A204.1 (cell line): ENCODE measurements at regions not wholly inside any gene's neighbourhood (a gene's known extent, or its start where the extent isn't known, plus 50 kb on each side); places are given as distances from the start of the nearest gene placed in this dataset.

Experiments used
- FAIRE-seq: peaks from 2 replicates; lab custom pipeline; 2012; peaks lifted over from hg19 to GRCh38; lab: Jason Lieb, UNC

DNA sequence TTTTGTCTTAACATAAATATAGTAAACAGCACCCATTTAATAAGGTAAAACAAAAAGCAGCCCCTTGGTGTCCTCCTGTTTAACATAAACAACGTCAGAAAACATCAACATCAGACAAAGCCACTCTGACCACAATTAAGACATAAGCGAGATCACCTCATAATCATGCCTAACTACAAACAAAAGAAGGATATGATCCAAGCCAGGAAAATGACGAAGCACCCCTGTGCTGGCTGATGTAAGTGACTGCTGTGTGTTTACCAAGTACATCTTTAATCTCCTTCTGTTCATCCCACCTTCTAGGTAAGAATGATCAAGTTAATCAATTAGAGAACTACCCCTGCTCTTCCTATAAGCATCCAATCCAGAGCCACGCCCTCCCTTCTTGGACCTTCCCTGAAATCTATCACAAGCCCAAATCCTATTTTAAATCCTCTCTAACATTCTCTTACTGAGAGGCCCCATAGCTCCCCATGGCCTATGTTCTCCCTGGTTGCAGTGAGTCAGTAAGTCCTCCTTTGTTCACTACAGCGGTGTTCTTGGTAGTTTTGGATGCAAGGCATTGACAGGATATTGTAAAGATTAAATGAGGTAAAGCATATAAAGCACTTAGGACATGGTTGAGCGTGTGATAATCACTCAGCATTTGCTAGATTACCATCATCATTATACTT, 424.2 kb downstream of the TSN start:
- FAIRE-seq, result no peak

DNA sequence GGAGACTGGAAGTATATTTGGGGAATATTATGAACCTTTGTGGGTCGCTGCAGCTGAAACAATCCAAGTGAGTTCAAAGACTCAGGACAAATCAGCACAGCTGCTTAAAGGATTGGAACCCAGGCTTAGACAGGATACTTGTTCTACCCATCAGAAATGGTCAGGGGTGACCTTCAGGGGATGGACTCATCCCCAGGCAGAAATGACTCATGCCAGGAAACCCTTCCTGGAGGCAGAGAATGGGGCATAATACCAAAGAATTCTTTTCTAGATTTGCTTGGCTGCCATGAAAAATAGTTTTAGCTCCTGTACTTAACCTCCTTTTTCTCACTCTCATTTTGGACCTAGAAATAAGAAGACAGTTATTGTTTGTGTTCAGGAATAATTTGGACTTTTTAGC, 425.5 kb downstream of the TSN start:
- FAIRE-seq, result no peak

DNA sequence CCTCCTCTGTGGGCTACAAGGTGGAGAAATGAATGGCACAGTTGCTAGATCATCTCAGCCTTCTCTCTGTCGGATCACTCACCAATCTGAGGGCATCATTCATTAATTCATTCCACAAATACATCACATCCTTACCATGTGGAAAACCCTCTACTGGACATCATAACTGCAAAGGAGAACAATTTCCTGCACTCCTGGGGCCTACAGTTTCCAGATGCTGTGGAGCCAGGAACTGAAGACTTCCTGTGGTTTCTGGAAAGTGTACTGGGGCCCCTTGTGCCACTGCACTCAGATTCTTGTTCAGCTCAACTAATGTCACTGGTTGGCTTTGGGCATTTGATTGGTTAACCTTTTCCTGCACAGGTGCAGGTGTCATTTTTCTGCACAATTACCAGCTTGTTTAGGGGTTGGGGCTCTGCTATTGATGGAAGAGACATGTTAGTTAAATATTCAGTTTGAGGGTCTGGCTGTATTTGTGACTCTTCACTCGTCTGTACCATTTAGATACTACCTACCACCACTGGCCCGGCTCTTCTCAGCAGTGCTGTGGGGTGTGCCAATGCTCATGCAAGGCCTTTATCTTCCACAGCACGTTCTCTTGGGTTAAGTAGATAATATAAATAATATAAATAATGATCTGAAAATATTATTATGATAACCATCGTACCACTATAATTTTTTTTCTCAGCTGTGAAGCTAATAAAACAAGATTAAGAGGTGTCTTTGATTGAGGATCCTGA, 427.3 kb downstream of the TSN start:
- no peak for FAIRE-seq

DNA sequence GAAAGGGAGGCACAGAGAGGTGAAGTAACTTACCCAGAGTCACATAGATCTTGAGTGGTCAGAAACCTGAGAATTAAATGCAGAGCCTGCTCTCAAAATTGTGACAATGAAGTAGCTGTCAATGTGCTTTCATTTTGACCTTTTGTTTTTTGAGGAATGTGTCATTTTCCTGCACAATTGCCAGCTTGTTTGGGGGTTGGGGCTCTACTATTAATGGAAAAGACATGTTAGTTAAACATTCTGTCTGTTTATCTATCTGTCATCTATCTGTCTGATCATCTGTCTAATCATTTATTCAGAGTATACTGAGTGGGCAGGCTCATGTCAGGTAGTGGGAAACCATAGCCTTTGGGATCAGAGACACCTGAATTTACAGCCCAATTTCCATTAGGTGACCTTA, 428.4 kb downstream of the TSN start:
- FAIRE-seq, result no peak

DNA sequence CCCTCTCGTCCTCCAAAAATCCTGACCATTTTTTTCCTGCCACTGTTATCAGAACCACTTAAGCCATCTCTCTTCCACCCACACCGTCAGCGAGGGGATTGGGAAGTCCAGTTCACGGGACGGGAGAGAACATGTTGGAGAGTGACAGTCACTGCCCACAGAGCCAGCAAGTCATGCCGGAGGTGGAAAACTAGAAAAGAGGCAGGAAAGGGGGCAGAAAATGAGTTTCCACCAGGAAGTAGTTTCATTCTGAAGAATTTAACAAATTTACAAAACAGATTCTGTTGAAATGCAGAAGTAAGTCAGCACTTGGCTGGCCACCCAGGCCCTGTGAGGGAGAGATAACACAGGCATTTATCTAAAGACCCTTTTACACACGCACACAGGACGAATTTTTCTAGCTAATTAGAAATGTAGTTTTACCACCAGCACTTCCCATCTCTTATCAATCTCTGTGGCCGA, 431.3 kb downstream of the TSN start:
- FAIRE-seq, result no peak

DNA sequence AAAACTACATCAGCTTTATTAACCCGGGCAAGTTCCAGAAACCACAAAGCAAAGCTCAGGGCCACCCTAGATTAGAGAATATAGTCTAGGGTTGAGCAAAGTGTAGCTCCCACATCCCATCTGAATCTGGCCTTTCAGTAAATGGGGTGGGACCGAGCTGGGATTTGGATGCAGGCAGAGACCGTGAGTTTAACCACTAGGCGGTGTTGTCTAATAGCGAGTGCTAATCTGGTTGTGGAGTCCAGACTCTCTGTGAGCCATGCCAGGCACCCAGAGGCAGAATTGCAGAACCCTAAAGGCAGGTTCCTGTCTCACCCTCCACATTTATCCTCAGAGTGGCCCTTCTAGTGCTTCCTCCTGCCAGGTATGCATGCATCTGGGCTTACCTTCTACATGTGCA, 435.9 kb downstream of the TSN start:
- no peak for FAIRE-seq

DNA sequence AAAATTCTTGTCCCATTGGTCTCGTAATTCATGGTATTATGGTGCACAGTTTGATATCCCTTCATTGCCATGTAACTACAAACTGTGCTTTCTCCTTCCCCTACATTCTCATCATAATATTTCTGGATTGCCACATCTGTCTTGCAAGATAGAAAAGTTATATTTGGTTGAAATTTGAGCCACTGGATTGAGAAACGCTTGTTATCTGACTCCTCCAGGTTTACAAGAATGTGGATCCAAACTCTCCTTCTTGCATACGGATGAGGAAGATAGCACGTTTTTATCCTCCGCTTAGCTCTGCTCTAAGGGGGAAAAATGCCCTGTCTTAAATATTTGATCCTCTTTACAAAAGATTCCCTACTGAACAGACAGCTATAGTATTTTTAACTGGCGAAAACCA, 438.2 kb downstream of the TSN start:
- FAIRE-seq, result no peak

DNA sequence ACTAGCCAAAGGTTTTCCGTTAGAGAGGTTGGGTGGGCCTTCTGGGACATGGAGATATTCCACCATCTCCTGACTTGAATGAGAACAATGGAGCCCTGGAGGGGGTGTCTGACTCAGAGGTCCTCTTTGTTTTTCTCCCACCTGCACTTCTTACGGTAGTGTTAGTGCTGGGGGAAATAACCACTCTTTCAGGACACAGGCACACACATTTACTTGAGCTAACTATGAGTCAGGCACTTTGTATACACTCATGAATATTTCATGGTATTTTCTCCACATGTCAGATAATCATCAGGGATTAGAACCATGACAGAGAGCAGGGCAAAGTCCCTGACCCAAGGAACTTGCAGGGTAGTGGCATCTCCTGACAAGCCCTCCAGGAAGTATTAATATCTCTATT, 439.1 kb downstream of the TSN start:
- FAIRE-seq, result no peak

DNA sequence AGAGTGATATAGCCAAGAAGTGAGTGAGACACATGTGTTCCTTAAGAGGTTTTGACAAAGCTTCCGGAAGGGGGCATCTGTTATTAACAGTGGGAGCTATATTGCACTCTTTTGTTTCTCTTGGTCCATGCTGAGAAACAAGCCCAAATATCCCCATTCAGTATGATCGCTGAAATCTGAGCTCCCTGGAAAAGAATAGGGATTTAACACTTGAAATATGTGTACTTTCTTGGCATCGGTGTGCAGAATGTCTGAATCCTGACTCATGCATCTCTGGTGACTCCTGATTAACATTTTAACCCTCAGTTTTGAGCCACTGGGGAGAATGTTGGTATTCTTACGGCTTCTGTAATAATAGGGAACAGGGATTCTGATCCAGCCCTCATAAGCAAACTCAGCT, 448.1 kb downstream of the TSN start:
- FAIRE-seq, result no peak

DNA sequence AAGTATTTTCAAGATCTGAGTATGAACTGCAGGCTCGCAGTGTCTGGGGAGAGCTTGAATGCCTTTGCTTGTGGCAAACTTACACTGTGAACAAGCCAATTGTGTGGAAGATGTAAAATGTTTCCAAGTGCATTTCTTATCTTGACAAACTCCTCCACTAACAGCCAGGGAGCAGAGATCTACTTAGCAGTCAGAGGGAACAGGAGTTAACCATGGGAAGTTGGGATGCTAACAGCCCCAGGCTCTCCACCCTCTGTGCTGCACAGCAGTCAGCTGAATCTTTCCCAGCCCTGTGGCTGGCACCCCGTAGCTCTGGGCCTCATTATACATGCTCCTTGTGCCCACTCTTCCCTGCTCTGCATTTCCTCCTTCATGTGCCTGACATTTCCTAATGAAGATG, 450.2 kb downstream of the TSN start:
- FAIRE-seq, result no peak

DNA sequence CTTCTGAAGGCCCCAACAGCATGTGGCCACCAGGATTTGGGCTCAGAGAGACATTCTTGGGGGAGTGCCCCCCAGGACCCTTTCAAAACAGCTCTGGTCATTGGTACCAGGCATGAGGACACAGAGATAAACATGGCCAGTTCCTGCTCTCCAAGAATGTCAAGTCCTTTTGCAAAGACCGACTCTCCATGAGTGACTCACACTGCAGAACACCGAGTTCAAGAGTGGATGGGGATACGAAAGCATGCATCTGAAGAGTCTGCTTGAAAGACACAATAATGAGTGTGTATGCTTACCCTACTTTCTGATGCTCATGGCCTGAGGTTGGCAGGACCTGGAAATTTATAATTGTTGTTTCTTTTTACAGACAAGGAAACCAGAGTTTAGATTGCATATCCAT, 450.6 kb downstream of the TSN start:
- FAIRE-seq, result no peak

DNA sequence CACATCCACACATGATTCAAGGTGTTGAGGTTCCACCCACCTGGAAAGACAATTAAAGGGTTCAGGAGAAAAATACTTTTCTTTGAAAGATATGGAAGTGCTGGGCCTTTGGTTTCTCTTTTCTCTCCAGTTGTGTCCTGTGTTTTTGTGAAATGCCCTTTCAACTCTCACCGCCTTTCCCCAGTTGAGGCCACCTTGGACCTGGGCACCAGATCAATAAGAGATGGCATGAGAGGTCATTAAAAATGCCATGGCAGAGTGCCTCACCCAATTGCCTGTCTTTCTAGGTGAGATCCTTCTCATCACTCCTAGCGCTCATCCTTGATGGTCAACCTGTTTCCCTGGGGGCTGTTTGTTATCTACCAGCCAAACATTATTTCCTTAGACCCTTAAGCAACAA, 453.9 kb downstream of the TSN start:
- FAIRE-seq, result no peak

DNA sequence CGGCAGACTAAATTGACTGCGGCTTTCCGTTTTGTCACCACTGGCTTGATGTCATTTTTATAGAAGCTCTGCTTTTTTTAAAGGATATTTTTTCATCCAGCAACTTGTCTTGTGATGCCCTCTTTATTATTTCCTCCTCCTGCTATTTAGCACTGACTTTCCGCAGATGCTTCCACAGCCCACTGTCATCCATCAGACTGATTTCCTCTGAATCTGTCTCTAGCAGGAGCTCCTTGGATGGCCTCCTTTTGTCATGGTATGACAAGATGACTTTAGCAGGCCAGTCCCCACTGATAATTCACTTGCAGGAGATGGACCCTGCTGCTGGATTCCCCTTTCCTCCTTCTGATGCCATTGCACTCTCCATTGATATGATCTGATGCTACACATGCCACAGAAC, 454.6 kb downstream of the TSN start:
- FAIRE-seq, result no peak

DNA sequence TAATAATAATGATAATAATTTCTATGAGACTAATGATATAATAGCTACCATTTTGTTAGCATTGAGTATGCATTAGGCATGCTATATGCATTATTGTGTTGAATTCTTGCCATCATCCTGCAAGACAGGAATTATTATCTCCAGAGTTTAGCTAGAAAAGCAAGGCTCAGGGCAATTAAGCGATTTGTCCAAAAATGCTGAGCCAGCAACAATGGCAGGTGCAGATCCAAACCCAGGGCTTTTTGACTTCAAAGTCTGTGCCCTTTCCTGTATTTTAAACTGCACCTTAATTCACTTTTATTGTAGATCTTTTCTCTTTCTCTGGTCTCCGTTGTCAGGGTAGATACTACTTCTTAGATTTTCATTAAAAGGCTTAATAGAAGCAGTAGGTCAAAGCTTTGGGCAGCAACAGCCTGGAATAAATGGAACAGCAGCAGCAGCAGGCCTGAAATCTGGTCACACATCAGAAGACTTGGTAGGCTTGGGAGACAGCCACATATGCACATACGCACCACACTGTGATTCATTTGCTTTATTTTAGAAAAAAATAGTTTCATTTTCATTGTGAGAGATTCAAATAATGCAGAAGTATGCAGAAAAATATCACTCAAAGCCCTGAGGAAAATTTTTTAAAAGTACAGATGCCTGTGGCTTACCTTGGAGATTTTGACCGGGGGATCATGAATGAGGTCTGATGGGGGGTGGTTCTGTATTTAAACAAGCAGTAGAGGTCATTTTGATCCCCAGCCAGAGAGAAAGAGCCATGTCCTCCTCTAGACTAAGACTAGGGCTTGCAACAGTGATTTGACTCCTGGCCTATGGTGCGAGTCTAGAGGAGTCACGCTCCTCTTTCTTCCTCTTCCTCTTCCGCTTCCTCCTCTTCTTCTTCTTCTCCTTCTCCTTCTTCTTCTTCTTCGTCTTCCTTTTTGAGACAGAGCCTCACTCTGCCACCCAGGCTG, 455.7 kb downstream of the TSN start:
- FAIRE-seq, result no peak

DNA sequence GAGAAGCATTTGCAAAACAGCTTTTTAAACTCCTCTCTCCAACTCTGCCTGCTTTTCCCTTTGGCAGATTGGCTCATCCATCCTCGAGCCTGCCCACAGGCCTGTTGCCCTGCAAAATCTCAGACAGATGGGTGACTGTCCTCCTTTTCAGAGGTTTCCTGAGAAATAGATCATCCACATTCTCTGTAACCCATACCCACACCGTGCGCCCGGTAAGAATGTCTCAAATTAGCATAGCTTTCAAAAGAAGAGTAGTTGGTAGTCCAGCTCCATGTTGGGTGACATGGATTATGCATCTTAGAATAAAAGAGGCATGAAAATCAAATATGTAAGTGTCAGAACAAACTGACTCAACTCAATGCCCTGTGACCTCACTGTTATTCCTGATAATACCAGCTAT, 457.9 kb downstream of the TSN start:
- FAIRE-seq, result no peak

DNA sequence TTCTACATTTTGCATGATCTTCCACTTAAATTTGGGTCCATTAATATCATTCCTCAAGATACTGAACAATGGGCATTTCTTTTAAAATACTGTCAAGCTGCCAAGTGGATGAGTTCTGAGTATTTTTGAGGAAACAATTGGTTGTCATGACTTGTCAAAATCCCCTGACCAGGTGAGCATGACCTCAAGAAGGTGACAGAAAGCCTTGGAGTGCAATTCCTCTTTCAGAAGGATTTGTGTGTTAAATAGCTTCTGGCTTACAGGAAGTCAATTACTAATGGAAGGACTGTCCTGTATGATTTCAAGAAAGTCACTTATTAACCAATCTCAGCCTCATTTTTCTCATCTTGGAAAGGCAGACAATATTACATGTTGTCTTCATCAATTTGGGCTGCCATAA, 460.6 kb downstream of the TSN start:
- no peak for FAIRE-seq

DNA sequence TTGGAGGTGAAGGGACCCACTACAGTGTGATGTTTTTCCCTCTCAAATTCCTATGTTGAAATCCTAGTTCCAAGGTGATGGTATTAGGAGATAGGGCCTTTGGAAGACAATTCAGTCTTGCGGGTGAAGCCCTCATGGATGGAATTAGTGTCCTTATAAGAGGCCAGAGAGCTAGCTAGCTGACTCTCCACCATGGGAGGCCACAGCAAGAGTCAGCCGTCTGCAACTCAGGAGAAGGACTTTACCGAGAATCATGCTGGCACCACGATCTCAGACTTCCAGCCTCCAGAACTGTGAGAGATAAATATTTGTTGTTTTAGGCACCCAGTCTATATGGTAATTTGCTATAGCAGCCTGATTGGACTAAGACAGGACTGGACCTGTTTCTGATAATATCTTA, 461.4 kb downstream of the TSN start:
- no peak for FAIRE-seq

DNA sequence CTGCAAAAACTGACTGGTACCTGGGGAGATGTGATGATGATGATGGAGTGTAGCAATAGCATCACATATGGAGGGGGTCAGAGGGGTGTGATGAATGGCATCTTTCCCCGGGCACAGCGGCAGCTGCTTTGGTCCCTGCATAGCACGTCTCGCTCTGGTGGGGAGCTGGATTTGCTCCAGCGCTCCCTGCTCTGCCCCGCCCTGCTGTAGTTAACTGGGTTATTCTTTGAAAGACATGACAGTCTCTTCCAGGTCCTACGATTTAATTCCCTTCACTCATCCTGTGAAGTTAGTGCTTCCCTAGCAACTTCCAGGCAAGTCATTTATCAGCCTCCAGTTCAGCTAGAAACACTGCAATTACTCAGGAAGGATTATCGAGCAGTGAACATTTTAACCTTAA, 463.1 kb downstream of the TSN start:
- FAIRE-seq, result no peak

DNA sequence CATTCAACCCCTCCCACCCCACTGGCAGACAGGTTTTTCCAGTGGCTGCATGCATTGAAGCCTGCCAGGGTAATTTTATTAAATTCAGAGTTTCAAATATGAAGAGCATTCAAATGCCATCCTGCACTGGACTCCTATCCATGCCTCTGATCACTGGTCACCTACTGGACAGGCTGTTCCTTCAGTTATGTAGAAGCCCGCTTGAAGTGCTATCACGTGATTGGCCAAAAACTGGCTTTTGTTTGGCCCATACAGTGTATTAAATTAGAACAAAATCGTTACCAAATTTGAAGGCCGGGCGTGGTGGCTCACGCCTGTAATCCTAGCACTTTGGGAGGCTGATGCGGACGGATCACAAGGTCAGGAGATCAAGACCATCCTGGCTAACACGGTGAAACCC, 464.1 kb downstream of the TSN start:
- FAIRE-seq, result no peak

DNA sequence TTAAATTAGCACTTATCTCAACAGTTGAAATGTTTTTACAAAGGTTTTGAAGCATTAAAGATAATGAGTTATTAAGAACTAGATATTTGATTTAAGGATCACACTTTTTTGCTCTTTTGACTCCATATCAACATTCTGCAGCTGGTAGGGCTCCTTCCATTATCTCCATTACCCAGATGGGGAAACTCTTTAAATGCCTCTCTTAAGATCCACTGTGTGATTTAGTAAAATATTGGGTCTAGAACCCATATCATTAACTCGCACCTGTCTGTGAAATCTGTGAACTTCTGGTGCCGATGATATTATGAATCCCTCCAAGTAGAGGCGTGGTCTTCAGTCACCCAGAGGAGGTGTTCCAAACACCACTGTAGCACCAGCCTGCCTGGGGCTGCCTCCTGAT, 466.2 kb downstream of the TSN start:
- FAIRE-seq, result no peak

DNA sequence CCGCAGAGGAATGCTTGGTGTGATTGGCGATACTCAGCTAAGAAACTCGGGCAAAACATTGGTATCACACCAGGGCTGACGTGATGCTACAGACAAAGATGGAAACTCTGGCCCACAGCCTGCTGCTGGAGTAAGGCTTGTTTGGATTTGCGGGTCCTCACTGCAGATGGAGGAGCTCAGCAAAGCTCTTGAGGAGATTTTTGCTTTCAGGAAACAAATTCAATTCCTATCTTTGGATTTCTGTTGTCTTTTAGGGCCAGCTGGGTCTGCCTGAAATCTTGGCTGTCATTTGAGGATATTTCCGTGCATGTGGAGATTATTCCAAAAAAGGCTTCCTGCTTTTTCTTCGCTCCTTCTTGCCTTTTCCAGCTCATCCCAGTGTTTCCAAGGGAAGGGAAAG, 475.8 kb downstream of the TSN start:
- FAIRE-seq, result no peak

DNA sequence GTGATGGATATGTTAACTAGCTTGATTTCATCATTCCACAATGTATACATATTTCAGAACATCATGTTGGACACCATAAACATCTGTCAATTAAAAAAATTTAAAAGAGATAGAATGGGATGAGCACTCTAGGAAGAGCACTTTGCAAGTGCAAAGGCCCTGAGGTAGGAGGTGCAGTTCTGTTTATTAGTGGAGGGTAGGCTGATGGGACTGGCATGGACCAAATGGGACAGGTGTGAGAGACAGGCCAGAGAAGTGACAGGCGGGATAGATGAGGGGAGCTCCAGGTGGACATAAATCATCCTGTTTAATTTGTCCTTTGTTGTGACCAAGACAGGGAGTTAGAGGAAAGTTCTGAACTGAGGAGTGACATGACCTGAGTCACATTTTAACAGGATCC, 477.9 kb downstream of the TSN start:
- FAIRE-seq, result no peak
